ENCODE measurements at regions not wholly inside any gene's neighbourhood (a gene's known extent, or its start where the extent isn't known, plus 50 kb on each side); places are given as distances from the start of the nearest gene placed in this dataset.
"Not testable (repeated sequence)": the region's sequence is repeated elsewhere in the genome, so short reads cannot be mapped to it uniquely, and the experiment has no call there.

DNA sequence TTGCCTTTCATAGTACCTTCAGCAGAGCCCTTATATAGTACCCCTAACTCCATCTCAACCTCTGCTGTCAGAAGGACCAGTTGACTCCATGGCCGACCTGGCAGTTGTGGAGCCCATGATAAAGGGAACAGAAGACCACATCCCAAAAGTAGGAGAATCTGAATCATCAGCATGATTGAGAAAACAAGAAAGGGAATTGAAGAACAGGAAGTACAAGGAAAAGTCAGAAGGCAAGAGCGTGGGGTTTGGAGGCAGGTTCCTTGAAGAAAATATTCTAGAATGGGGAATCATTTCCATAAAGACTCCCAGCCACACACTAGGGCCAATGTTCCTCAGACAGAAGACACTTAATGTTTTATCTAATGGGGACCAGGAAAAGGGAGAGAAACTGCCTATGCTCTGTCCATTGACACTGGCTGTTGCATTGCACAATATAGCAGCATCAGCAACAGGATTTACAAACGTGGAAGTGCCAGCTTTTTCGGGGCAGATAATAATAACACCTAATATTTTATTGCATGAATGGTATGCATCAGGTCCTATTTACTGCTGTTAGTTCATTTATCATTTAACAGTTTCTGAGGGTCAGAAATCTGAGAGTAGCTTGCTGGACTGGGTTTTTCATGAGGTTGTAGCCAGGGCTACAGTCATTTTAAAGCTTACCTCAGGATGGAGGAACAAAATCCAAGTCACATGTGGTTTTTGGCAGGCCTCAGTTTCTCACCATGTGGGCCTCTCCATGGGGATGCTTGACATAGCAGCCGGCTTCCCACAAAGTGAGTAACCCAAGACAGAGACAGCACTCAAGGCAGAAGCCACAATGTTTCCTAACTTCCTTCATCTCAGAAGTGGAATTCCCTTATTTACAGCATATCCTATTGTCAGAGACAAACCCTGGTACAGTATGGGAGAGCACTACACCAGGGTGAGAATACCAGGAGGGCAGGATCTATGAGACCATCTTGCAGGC is 483.4 kb downstream of the PLPP3 start:
- WGBS: 78% methylated on average over 5 of the region's 5 CpGs
- no peak overlapping the region for H3K4me3 ChIP-seq
- intact Hi-C loops (cut with DNase I): no loop called here
- no peaks in the 10 kb centered on the region for H3K36me3 ChIP-seq
- DNase-seq (ENCODE audit: low spot score): no peak
- no peaks in the 10 kb centered on the region for H3K9me3 ChIP-seq
- no peaks in the 10 kb centered on the region for H3K27me3 ChIP-seq (replicated peaks; ENCODE audit: insufficient read depth)
- H3K27ac ChIP-seq: no peak overlapping the region
- TF ChIP-seq POLR2AphosphoS5 (IDR thresholded peaks at IDR 0.05) (no peak), POLR2A (IDR thresholded peaks at IDR 0.05) (no peak)
- TF ChIP-seq, protein P1, sequence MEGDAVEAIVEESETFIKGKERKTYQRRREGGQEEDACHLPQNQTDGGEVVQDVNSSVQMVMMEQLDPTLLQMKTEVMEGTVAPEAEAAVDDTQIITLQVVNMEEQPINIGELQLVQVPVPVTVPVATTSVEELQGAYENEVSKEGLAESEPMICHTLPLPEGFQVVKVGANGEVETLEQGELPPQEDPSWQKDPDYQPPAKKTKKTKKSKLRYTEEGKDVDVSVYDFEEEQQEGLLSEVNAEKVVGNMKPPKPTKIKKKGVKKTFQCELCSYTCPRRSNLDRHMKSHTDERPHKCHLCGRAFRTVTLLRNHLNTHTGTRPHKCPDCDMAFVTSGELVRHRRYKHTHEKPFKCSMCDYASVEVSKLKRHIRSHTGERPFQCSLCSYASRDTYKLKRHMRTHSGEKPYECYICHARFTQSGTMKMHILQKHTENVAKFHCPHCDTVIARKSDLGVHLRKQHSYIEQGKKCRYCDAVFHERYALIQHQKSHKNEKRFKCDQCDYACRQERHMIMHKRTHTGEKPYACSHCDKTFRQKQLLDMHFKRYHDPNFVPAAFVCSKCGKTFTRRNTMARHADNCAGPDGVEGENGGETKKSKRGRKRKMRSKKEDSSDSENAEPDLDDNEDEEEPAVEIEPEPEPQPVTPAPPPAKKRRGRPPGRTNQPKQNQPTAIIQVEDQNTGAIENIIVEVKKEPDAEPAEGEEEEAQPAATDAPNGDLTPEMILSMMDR (IDR thresholded peaks at IDR 0.05): no peak
- H3K4me1 ChIP-seq (replicated peaks): no peaks in the 10 kb centered on the region

DNA sequence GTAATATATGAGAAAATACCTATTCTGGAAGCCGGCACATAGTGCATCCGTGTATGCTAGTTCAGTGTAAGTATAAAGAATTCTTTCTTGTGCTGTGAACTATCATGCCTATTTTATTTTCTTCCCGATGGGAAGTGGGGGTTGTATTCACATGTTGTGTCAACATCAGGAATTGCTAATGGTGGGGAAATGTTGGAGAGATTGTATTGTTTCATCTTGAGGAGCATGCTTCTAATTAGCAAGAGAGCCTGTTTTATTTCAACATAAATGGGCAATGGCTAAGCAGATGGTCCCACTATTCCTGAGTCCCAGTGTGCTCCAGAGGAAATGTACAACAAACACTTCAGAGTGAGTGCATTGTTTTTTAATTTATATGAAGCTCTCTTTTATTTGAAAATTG is 485.2 kb downstream of the PLPP3 start:
- no peaks in the 10 kb centered on the region for H3K36me3 ChIP-seq
- 72% methylated on average over 3 of the region's 3 CpGs for WGBS
- H3K9me3 ChIP-seq: no peaks in the 10 kb centered on the region
- H3K4me3 ChIP-seq: no peak overlapping the region
- DNase-seq (ENCODE audit: low spot score): no peak
- TF ChIP-seq POLR2AphosphoS5 (IDR thresholded peaks at IDR 0.05) (no peak), POLR2A (IDR thresholded peaks at IDR 0.05) (no peak)
- TF ChIP-seq, protein P1 (IDR thresholded peaks at IDR 0.05): no peak
- no peaks in the 10 kb centered on the region for H3K4me1 ChIP-seq (replicated peaks)
- intact Hi-C loops (cut with DNase I): no loop called here
- no peak overlapping the region for H3K27ac ChIP-seq
- H3K27me3 ChIP-seq (replicated peaks; ENCODE audit: insufficient read depth): no peaks in the 10 kb centered on the region

DNA sequence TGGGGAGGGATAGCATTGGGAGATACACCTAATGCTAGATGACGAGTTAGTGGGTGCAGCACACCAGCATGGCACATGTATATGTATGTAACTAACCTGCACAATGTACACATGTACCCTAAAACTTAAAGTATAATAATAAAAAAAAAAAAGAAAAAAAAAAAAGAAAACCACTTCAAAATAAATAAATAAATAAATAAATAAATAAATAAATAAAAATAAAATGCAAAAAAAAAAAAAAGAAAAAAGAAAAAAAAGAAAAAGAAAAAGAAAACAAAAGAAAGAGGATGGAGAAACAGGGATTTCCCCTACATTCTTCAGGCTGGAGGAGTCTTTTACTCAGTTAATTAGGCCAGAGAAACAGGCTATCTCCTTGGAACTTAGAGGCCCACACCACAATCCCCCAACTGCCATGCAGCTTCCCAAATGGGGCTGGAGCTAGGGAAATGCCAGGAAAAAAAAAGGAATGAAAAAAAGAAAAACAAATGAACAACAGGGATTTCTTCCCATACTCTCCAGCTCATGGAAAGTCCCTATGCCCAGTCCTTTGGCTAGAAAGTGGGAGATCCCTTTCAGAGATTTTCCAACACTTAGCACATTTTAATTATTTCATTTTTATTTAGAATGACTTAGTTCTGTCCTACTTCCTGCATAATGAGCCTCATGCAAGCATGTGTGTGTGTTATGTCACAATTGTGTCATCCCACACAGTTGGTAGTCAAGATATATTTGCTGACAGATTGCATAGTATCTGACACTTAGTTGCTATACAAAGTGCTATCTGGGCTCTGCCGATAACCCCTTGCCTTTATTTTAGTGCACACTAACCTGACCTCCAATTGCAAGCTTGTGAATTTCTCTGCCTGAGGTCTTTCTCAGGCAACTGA is 486.4 kb downstream of the PLPP3 start:
- no peaks in the 10 kb centered on the region for H3K9me3 ChIP-seq

DNA sequence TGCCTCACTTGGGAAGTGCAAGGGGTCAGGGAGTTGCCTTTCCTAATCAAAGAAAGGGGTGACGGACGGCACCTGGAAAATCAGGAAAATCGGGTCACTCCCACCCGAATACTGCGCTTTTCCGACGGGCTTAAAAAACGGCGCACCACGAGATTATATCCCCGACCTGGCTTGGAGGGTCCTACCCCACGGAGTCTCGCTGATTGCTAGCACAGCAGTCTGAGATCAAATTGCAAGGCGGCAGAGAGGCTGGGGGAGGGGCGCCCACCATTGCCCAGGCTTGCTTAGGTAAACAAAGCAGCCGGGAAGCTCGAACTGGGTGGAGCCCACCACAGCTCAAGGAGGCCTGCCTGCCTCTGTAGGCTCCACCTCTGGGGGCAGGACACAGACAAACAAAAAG is 489.5 kb downstream of the PLPP3 start:
- WGBS: 63% methylated on average over 17 of the region's 17 CpGs
- H3K27me3 ChIP-seq (replicated peaks; ENCODE audit: insufficient read depth); H3K27ac ChIP-seq; intact Hi-C loops (cut with DNase I); DNase-seq (ENCODE audit: low spot score); H3K36me3 ChIP-seq; H3K4me1 ChIP-seq (replicated peaks); H3K9me3 ChIP-seq; H3K4me3 ChIP-seq: not testable (repeated sequence)

More for the DNA sequence above, 486.4 kb downstream of the PLPP3 start:
- Histone ChIP-seq H3K36me3 (no peaks in the 10 kb centered on the region), H3K27me3 (replicated peaks; ENCODE audit: insufficient read depth) (no peaks in the 10 kb centered on the region), H3K4me3 (no peak overlapping the region), H3K4me1 (replicated peaks) (no peaks in the 10 kb centered on the region), H3K27ac (no peak overlapping the region)
- no peak for DNase-seq (ENCODE audit: low spot score)
- TF ChIP-seq POLR2AphosphoS5 (IDR thresholded peaks at IDR 0.05) (no peak), POLR2A (IDR thresholded peaks at IDR 0.05) (no peak)
- TF ChIP-seq, protein P1 (IDR thresholded peaks at IDR 0.05): no peak
- 93% methylated on average over 2 of the region's 2 CpGs for WGBS
- intact Hi-C loops (cut with DNase I): no loop called here

DNA sequence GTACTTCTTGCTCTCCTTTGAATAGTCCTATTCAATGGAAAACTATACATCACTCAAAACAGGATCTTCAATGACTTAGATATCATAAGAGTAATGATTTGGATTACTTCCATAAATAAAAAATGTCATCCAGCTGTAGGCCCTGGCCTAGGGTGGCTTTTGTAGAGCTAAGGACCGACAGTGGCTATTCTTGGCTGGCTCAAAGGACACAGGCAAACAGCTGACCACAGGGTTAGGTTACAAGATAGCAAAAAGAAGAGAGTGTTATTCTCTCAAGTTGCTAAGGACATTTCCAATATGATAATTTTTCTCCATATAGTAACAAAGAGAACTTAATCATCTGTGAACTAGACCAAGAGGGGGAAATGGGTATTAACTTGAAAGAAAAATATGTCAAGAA is 495.1 kb downstream of the PLPP3 start:
- Histone ChIP-seq H3K27ac (no peak overlapping the region), H3K9me3 (no peaks in the 10 kb centered on the region), H3K27me3 (replicated peaks; ENCODE audit: insufficient read depth) (no peaks in the 10 kb centered on the region), H3K4me1 (replicated peaks) (no peaks in the 10 kb centered on the region), H3K4me3 (no peak overlapping the region), H3K36me3 (no peaks in the 10 kb centered on the region)
- TF ChIP-seq, protein P1 (IDR thresholded peaks at IDR 0.05): no peak
- TF ChIP-seq POLR2A (IDR thresholded peaks at IDR 0.05) (no peak), POLR2AphosphoS5 (IDR thresholded peaks at IDR 0.05) (no peak)
- intact Hi-C loops (cut with DNase I): no loop called here
- 83% methylated on average over 1 of the region's 1 CpG for WGBS
- no peak for DNase-seq (ENCODE audit: low spot score)

Measured in prostate gland (tissue), 2 donors.